GOT3 (cell line): ENCODE measurements at regions not wholly inside any gene's neighbourhood (a gene's known extent, or its start where the extent isn't known, plus 50 kb on each side); places are given as distances from the start of the nearest gene placed in this dataset.
"Not testable (repeated sequence)": the region's sequence is repeated elsewhere in the genome, so short reads cannot be mapped to it uniquely, and the experiment has no call there.

Experiments used
- DNase-seq: peaks from one replicate; lab custom pipeline; 2025; ENCODE audit warnings: mixed read lengths; lab: John Stamatoyannopoulos, UW

GRCh38 chr4:111960241-111960667 lies 185.0 kb upstream of the FAM241A start:
- DNase-seq, result no peak

- DNase-seq, result not testable (repeated sequence)
Measured at GRCh38 chr4:111961026-111961425, 184.2 kb upstream of the FAM241A start.

DNA sequence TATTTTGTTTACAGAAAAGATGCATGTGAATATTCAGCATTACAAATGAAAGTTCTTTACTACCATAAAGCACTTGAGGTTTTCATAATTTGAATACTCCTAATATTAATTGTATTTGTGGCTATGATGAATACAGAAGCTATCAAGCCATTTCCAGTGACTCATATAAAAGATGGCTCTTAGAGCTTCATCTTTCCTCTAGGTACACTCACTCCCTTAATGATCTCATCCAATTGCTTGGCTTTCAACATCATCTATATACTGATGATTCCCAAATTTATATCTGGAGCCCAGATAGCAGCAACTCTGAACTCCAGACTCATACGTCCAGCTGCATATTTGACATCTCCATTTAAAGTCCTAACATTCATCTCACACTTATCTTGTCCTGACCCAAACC lies 183.4 kb upstream of the FAM241A start:
- no peak for DNase-seq

DNA sequence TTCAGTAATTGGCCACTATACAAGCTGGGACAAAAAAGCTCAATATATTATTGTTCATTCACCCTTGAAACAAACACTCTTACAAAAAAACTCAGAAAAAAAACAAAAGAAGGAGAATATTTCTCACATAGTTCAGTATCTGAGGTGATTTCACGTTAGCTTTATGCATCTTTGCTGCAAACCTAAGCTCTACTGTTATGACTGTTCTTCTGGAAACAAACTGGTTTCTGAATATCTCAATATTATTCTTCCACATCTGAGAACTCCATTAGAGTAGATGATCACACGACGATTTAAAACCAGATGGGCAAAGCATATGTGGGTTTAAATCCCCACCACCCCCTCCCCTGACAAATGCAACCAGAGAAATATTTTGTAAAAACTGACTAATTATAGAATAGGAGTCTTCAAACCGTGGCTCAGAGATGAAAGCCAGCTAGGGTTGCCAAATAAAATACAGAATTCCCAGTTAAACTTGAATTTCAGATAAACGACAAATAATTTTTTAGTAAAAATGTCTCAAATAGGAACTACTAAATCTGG lies 182.0 kb upstream of the FAM241A start:
- no peak for DNase-seq

GRCh38 chr4:111977419-111977965 lies 167.8 kb upstream of the FAM241A start:
- DNase-seq, result no peak

GRCh38 chr4:111979921-111980320 lies 165.3 kb upstream of the FAM241A start:
- DNase-seq, result no peak

- DNase-seq, result no peak
Measured at GRCh38 chr4:111982089-111982488, 163.2 kb upstream of the FAM241A start.

- no peak for DNase-seq
Measured at GRCh38 chr4:111984169-111984819, 161.0 kb upstream of the FAM241A start.

- DNase-seq, result no peak
Measured at GRCh38 chr4:111985426-111985825, 159.8 kb upstream of the FAM241A start.

DNA sequence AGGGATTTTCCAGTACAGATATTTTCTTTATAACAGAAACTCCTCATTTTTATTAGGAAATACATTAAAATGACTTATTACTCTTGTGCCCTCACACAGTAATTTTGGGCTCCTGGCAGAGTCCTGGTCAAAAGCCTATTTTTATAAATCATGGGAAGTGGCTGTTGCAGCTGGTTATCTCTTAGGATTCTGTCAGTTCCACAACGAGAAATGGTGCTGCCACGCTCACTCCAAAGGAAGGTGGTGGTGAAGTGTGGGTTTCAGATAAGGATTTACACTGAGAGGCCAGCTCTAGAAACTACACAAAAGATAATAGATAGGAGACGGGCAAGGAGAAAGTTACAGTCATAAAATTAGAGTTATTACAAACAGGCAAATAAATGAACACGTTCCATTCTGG lies 159.2 kb upstream of the FAM241A start:
- DNase-seq, result no peak

GRCh38 chr4:111988514-111988913 lies 156.7 kb upstream of the FAM241A start:
- DNase-seq, result no peak

- DNase-seq, result no peak
Measured at GRCh38 chr4:111989817-111990216, 155.4 kb upstream of the FAM241A start.

DNA sequence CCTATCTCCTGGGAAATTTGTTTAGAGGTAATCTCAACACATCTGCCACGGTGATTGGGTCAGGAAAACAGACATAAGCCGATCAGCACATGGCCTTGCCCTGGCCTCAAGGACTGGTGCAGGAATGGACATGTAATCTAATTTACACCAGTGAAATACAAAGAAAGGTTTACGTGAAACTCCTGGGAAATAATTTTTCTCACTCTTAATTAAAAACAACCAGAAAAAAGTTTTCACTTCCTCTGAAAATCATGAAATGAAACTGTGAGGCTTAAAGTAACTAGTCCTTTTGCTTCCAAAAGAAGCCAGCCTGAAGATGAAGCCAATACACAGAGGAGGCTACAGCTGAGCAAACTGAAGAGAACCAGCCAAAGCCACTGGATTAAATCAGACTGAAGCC lies 154.1 kb upstream of the FAM241A start:
- DNase-seq, result no peak

DNA sequence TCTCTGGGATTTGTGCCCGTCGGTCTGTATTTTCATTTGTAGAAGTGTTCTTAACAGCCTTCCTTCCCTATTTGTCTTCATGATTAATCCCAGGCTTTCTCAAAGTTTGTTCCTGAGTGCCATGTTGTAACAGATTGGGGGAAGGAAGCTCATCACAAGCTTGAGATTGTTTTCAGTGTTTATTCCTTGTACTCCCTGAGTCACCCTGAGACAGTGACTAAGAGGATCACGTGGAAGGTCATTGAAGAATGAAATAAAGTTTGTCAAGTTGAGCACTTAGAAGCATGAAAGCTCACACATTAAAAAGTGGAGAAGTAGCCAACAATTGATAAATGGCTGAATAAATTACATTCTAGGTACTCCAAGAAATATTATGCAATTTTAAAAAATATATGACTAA lies 153.5 kb upstream of the FAM241A start:
- DNase-seq, result no peak

GRCh38 chr4:111992351-111993168 lies 152.7 kb upstream of the FAM241A start:
- DNase-seq, result no peak

GRCh38 chr4:111994392-111994791 lies 150.9 kb upstream of the FAM241A start:
- no peak for DNase-seq

DNA sequence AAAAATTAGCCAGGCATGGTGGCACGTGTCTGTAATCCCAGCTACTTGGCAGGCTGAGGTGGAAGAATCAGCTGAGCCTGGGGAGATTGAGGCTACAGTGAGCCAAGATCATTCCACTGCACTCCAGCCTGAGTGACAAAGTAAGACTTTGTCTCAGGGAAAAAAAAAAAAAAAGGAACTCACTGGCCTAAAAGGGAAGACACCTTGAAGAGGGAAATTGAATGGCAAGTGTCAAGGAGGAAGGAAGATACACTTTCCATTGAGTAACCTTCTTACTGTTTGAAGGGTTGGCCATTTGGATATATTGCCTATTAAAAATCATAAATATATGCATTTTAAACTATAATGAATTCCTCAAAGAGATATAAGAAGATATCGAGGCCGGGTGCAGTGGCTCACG lies 147.5 kb upstream of the FAM241A start:
- no peak for DNase-seq

DNA sequence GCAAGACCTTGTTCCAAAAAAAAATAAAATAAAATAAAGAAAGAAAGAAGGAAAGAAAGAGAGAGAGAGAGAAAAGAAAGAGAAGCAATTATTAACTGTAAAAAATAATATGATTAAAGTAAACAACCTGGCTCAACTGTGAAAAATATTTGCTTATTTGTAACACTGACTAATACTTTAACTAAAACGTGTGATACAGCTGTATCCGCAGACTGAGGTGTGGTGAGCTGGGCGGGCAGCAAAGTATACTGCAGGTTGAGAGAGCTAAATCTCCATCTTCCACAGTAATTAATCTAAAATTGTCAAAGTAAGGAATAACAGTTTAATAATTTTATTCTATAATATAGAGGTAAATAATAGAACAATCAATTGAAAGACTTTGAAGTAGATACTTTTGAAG lies 145.5 kb upstream of the FAM241A start:
- DNase-seq, result no peak

GRCh38 chr4:112001041-112001440 lies 144.2 kb upstream of the FAM241A start:
- no peak for DNase-seq

DNA sequence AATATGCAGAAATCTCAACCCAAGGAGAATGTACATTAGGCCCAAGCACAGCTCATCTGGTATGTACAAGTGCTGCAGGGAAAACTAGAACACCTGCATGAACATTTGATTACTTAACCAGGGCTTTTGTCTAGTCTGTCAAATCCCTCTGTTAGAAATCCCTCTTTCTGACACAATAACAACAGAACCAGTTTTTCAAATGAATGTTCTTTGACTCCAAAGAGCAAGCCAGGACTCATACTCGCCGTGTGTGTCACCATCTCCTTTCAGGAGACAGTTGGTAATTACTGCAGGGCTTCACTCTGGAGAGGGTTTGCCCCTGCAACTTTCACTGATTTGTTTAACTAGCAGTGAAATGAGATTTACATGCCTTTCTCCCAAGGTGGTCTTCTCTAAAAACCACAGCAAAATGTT lies 143.0 kb upstream of the FAM241A start:
- DNase-seq, result no peak

- DNase-seq, result no peak
Measured at GRCh38 chr4:112003231-112003907, 141.9 kb upstream of the FAM241A start.

GRCh38 chr4:112005027-112005426 lies 140.2 kb upstream of the FAM241A start:
- no peak for DNase-seq
